ENCODE measurements at regions not wholly inside any gene's neighbourhood (a gene's known extent, or its start where the extent isn't known, plus 50 kb on each side); places are given as distances from the start of the nearest gene placed in this dataset.

- TF ChIP-seq CTCF (conservative IDR thresholded peaks at IDR 0.05; ENCODE audit: low read depth, low read length) (no peak), EZH2phosphoT487 (IDR thresholded peaks at IDR 0.05; ENCODE audit: borderline replicate concordance, low read length) (no peak), EZH2 (IDR thresholded peaks at IDR 0.05; ENCODE audit: low read length, unreplicated experiment) (no peak)
Measured at GRCh38 chr16:58923094-58923493, 189.0 kb upstream of the GOT2 start.

Measured in PC-3 (cell line).